ENCODE measurements at regions not wholly inside any gene's neighbourhood (a gene's known extent, or its start where the extent isn't known, plus 50 kb on each side); places are given as distances from the start of the nearest gene placed in this dataset.

GRCh38 chrX:68995386-68995779 is 166.6 kb downstream of the EFNB1 start:
- TF ChIP-seq REST (IDR thresholded peaks at IDR 0.05; ENCODE audit: insufficient replicate concordance, low read depth) (no peak), CTCF (IDR thresholded peaks at IDR 0.05; ENCODE audit: insufficient read depth, low read length) (no peak), POLR2AphosphoS5 (IDR thresholded peaks at IDR 0.05; ENCODE audit: low read depth) (no peak)

Data from HL-60 (cell line).